Endothelial cell of umbilical vein (primary cell): ENCODE measurements at regions not wholly inside any gene's neighbourhood (a gene's known extent, or its start where the extent isn't known, plus 50 kb on each side); places are given as distances from the start of the nearest gene placed in this dataset.

Experiments used
- BruUV-seq: library from RNA; stranded (reverse); fragments of 400-500 nt; replicated peaks from 2 replicates; lab custom pipeline; 2021; lab: Mats Ljungman, UMichigan
- CTCF ChIA-PET: fragments of 300-600, 350-600 bp; sonication (Branson Sonifier 250); formaldehyde crosslinking; loops from one replicate; lab custom pipeline; 2021; ENCODE audit warnings: antibody characterized with exemption, inconsistent platforms; lab: Charles Lee
- POLR2A ChIA-PET: fragments of 300-600, 350-600 bp; sonication (Branson Sonifier 250); formaldehyde crosslinking; loops from one replicate; lab custom pipeline; 2021; ENCODE audit warnings: antibody characterized with exemption, inconsistent platforms; lab: Charles Lee
- DNase-seq: peaks from one replicate; pipeline ENCODE4 v3.0.0-alpha.2; 2011; ENCODE audit warnings: low read depth, low spot score
- FAIRE-seq: peaks from 2 replicates; lab custom pipeline; 2011; peaks lifted over from hg19 to GRCh38; lab: Jason Lieb, UNC
- H2AFZ ChIP-seq: 2 replicates; pipeline ENCODE4 v1.6.0; 2012; ENCODE audit warnings: low read depth, low read length, control low read depth, inconsistent platforms
- H3K27ac ChIP-seq: 2 replicates; pipeline ENCODE4 v1.5.1; 2011; ENCODE audit warnings: low read depth, mild to moderate bottlenecking, control low read depth, low read length, moderate library complexity; ENCODE audit not compliant: insufficient read depth
- H3K27me3 ChIP-seq, 2 experiments: 2 replicates each; pipeline versions ENCODE4 v1.6.0 to v1.6.1; 2011; ENCODE audit warnings: low read length in 2 of 2, mixed read lengths in 1 of 2; ENCODE audit not compliant: control insufficient read depth in 2 of 2, insufficient read depth in 2 of 2
- H3K36me3 ChIP-seq, 2 experiments: 2 replicates in 1 of 2; 3 replicates in 1 of 2; pipeline ENCODE4 v1.5.1; 2011; ENCODE audit warnings: low read length in 2 of 2, mild to moderate bottlenecking in 1 of 2, moderate library complexity in 1 of 2; ENCODE audit not compliant: control insufficient read depth in 2 of 2, insufficient read depth in 2 of 2; ENCODE audit errors: extremely low read depth in 1 of 2
- H3K4me1 ChIP-seq: 3 replicates; pipeline ENCODE4 v1.5.1; 2011; ENCODE audit warnings: mild to moderate bottlenecking, low read length; ENCODE audit not compliant: control insufficient read depth, insufficient read depth; ENCODE audit errors: extremely low read depth
- H3K4me2 ChIP-seq: 2 replicates; pipeline ENCODE4 v1.6.1; 2011; ENCODE audit warnings: low read length, control low read depth, mixed read lengths; ENCODE audit not compliant: insufficient read depth
- H3K4me3 ChIP-seq, 3 experiments: fragments of 200-600 bp in 1 of 3; sonication (generic), shearing (Covaris generic) in 1 of 3; replicated peaks in 1 of 3; 2 replicates each; pipeline ENCODE4 v1.5.1; 2011 to 2016; ENCODE audit warnings: control low read depth in 3 of 3, low read length in 3 of 3, mild to moderate bottlenecking in 2 of 3, inconsistent platforms in 1 of 3, low read depth in 1 of 3, moderate library complexity in 1 of 3; ENCODE audit not compliant: insufficient read depth in 1 of 3
- H3K79me2 ChIP-seq: 2 replicates; pipeline ENCODE4 v1.6.0; 2012; ENCODE audit warnings: low read length, inconsistent platforms; ENCODE audit not compliant: control insufficient read depth, insufficient read depth
- H3K9ac ChIP-seq: replicated peaks from 2 replicates; pipeline ENCODE3; 2011; ENCODE audit warnings: low read length, control low read depth; ENCODE audit not compliant: insufficient read depth; ENCODE audit errors: extremely low read depth
- H3K9me1 ChIP-seq: replicated peaks from 3 replicates; pipeline ENCODE4 v1.6.0; 2011; ENCODE audit warnings: mild to moderate bottlenecking, low read length; ENCODE audit not compliant: control insufficient read depth, insufficient read depth; ENCODE audit errors: extremely low read depth
- H3K9me3 ChIP-seq: replicated peaks from 2 replicates; pipeline ENCODE4 v1.5.1; 2012; ENCODE audit warnings: low read length, inconsistent platforms; ENCODE audit not compliant: control insufficient read depth, insufficient read depth
- H4K20me1 ChIP-seq: replicated peaks from 2 replicates; pipeline ENCODE3; 2011; ENCODE audit warnings: mild to moderate bottlenecking, low read length; ENCODE audit not compliant: control insufficient read depth, insufficient read depth; ENCODE audit errors: extremely low read depth
- CTCF ChIP-seq, 2 donors: IDR thresholded peaks; 1 replicate in 1 of 2; 2 replicates in 1 of 2; pipeline ENCODE4 v1.5.1; 2011; ENCODE audit warnings: low read length in 2 of 2, mild to moderate bottlenecking in 2 of 2, moderate library complexity in 2 of 2, control low read depth in 1 of 2, inconsistent platforms in 1 of 2, low read depth in 1 of 2; ENCODE audit not compliant: insufficient read depth in 1 of 2; ENCODE audit errors: extremely low read depth in 1 of 2
- EZH2 ChIP-seq: IDR thresholded peaks from 2 replicates; pipeline ENCODE4 v1.6.1; 2012; ENCODE audit warnings: borderline replicate concordance, low read depth, mild to moderate bottlenecking, moderate library complexity, low read length, inconsistent platforms; ENCODE audit not compliant: severe bottlenecking
- FOS ChIP-seq: IDR thresholded peaks from 2 replicates; pipeline ENCODE4 v1.6.1; 2011; ENCODE audit warnings: mild to moderate bottlenecking, low read length, moderate library complexity, borderline replicate concordance; ENCODE audit not compliant: insufficient read depth
- GATA2 ChIP-seq: IDR thresholded peaks from 2 replicates; pipeline ENCODE4 v1.7.0; 2011; ENCODE audit warnings: low read depth, mild to moderate bottlenecking, moderate library complexity, mixed read lengths, low read length; ENCODE audit not compliant: insufficient read length, insufficient read depth
- JUN ChIP-seq: IDR thresholded peaks from 2 replicates; pipeline ENCODE4 v1.6.1; 2011; ENCODE audit warnings: borderline replicate concordance, low read depth; ENCODE audit not compliant: insufficient read length, insufficient read depth
- MAX ChIP-seq: IDR thresholded peaks from 2 replicates; pipeline ENCODE4 v1.6.1; 2011; ENCODE audit not compliant: insufficient read depth, insufficient read length
- MYC ChIP-seq: IDR thresholded peaks from one replicate; pipeline ENCODE4 v1.6.1; 2011; ENCODE audit warnings: mild to moderate bottlenecking, low read depth, low read length
- POLR2A ChIP-seq: IDR thresholded peaks from 2 replicates; pipeline ENCODE4 v1.6.1; 2012; ENCODE audit warnings: low read depth, mild to moderate bottlenecking, control low read depth, low read length
- POLR2AphosphoS5 ChIP-seq: IDR thresholded peaks from 2 replicates; pipeline ENCODE4 v1.6.1; 2012; ENCODE audit warnings: low read depth, mild to moderate bottlenecking, control low read depth, low read length, moderate library complexity; ENCODE audit not compliant: insufficient read depth
- dilution Hi-C: fragments of 300-500 bp; cut with MboI; formaldehyde crosslinking; loops from one replicate; pipeline ENCODE4 v1.15.0; 2019; ENCODE audit warnings: low sequenced_read_pairs; ENCODE audit not compliant: extremely low pct_ligation_motif_present
- intact Hi-C: fragments of 100-400 bp; cut with micrococcal nuclease; formaldehyde crosslinking; loops from one replicate; pipeline ENCODE4 v1.10.0; 2022

- Histone ChIP-seq H3K79me2 (no peaks in the 10 kb centered on the region), H3K9ac (no peak overlapping the region), H3K27me3 (no peaks in the 10 kb centered on the region), H3K4me1 (no peaks in the 10 kb centered on the region), H3K36me3 (no peaks in the 10 kb centered on the region), H2AFZ (no peak overlapping the region), H3K9me3 (no peaks in the 10 kb centered on the region), H3K27ac (no peak overlapping the region), H3K4me2 (no peak overlapping the region), H4K20me1 (no peaks in the 10 kb centered on the region), H3K9me1 (no peaks in the 10 kb centered on the region), H3K4me3 (no peak overlapping the region)
- FAIRE-seq (no peak), DNase-seq (no peak)
- ChIA-PET CTCF (no interaction called here), POLR2A (no interaction called here)
- BruUV-seq = no TSS peak
- intact Hi-C loops = no loop called here
- TF ChIP-seq POLR2A (no peak), JUN (no peak), MYC (no peak), POLR2AphosphoS5 (no peak), GATA2 (no peak), FOS (no peak), EZH2 (no peak), MAX (no peak), CTCF (IDR thresholded peaks at IDR 0.05; ENCODE audit: extremely low read depth in 1 of 2, insufficient read depth in 1 of 2, low read depth in 1 of 2, low read length in 2 of 2) (no peak)
- dilution Hi-C loops = no loop called here
Measured at GRCh38 chr2:241936457-241937133, 67.1 kb downstream of the RTP5 start.
